ENCODE measurements at regions not wholly inside any gene's neighbourhood (a gene's known extent, or its start where the extent isn't known, plus 50 kb on each side); places are given as distances from the start of the nearest gene placed in this dataset.
A peak's percentile ranks its signal among the peaks of the same experiment; 100 is the strongest.
"Not testable (repeated sequence)": the region's sequence is repeated elsewhere in the genome, so short reads cannot be mapped to it uniquely, and the experiment has no call there.

- in situ Hi-C loops (cut with HindIII; ENCODE audit: low sequenced_read_pairs) = no loop called here
- no peak for DNase-seq (ENCODE audit: low spot score)
These were observed 905.4 kb upstream of the NDST4 start for GRCh38 chr4:116018831-116019230.

GRCh38 chr4:116016201-116016600, 902.8 kb upstream of the NDST4 start:
- no peak for DNase-seq (ENCODE audit: low spot score)
- in situ Hi-C loops (cut with HindIII; ENCODE audit: low sequenced_read_pairs) = no loop called here

DNA sequence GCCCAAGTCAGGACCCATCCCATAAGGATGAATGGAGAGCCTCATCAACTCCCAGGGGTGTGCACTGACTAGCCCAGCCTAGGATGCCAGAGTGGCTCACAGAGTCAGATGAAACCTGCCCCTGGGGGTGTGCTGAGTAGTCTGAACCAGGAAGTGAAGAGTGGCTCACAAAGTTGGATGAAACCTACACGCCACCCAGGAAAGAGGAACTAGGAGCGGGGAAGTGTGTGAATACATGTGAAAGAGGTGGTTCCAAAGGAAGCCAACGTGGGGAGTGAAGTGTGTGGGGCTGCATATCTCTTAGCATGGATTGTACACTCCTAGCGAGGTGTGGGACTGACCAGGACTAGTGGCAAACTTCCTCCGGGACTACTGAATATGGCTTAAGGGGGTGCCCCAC, 902.1 kb upstream of the NDST4 start:
- DNase-seq (ENCODE audit: low spot score) = no peak
- in situ Hi-C loops (cut with HindIII; ENCODE audit: low sequenced_read_pairs) = no loop called here

DNA sequence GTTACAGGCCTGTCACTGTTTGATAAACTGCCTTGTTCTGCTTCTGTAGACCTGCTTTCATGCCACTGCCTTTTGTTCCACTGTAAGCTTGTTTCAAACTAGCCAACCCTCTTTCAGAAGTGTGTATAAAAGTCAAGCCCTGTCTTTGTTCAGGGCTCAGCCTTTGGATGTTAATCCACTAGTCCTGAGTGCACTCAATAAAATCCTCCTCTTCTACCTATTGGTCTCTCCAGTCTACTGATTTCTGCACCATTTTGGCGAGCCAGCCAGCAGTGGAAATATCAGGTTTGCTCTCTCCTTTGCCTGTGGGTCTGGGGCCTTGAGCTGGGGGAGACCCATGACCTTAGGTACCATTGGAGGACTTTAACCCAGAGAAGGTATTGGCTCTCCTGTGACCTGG, 901.6 kb upstream of the NDST4 start:
- in situ Hi-C loops (cut with HindIII; ENCODE audit: low sequenced_read_pairs) = no loop called here
- no peak for DNase-seq (ENCODE audit: low spot score)

- in situ Hi-C loops (cut with HindIII; ENCODE audit: low sequenced_read_pairs) = no loop called here
- DNase-seq (ENCODE audit: low spot score) = no peak
These were observed 897.5 kb upstream of the NDST4 start for GRCh38 chr4:116010923-116011322.

- DNase-seq (ENCODE audit: low spot score) = no peak
- in situ Hi-C loops (cut with HindIII; ENCODE audit: low sequenced_read_pairs) = no loop called here
These were observed 892.3 kb upstream of the NDST4 start for GRCh38 chr4:116005806-116006088.

DNA sequence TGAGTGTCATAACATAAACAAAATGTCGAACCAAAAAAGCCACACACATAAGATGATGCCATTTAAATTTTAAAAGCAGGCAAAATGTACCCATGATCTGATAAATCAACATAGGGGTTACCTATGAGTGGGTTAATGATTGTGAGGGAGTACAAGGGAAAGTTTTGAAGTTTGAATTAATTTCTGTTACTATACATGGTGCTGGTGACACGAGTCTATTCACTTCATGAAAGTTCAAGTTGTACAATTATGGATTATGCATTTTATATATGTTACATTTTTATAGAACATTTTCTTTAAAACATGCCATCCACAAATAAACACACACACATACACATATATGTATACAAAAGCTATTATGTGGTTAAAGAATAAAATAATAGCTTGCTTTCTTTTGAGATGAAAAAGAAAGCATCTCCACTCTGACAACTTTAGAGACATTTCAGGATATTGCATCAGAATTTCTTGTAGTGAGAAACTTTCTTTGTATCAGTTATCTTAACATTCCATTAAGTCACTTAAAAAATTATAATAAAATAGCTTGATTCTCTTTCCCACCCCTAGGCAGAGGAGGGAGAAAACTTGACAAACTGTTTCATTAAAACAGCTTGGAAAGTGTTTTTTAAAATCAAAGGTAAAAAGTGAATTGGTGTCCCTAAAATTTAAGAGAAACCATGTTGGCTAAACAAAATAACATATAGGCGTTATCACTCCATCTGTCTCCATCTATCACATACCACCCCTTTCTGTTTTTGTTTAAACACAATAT, 891.8 kb upstream of the NDST4 start:
- DNase-seq (ENCODE audit: low spot score) = no peak
- in situ Hi-C loops (cut with HindIII; ENCODE audit: low sequenced_read_pairs) = no loop called here

DNA sequence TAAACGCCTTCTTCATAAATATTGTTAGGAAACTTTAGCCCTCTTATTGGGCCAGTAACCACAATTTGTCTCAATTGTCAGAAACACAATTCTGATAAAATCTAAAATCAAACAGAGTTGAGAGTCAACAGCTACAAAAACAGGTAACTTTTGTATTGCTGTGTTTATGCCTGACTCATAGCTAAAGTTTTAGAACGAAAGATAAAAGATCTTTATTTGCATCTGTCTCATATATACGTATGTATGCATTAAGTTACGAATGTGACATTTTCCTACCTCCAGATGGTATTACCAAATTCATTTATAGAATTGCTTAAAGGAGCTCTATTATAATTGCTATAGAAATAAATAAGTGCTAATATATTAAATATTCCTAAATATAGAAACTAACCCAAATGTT, 887.9 kb upstream of the NDST4 start:
- in situ Hi-C loops (cut with HindIII; ENCODE audit: low sequenced_read_pairs) = no loop called here
- DNase-seq (ENCODE audit: low spot score) = no peak

GRCh38 chr4:115986573-115986972, 873.2 kb upstream of the NDST4 start:
- in situ Hi-C loops (cut with HindIII; ENCODE audit: low sequenced_read_pairs) = no loop called here
- peak; percentile 5 for DNase-seq (ENCODE audit: low spot score)

GRCh38 chr4:115975421-115976001, 862.1 kb upstream of the NDST4 start:
- in situ Hi-C loops (cut with HindIII; ENCODE audit: low sequenced_read_pairs) = not testable (repeated sequence)

DNA sequence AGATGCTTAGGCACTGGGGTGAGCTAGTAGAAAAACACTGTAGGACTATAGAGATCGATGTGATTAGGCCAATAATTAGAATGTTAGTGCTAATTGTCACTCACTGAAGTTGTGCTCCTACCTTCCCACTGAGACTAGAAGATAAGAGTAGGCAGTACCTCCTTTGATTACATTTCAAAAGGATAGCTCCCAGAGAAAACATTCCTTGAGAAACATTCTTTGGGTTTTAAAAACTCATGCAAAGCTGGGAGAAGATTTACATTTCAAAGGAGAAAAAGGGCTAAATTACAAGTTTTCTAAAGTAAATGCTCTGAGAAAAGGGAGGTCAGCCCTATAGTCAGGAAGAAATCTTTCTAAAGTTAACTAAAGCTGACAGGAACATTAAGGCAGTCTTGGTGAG, 860.3 kb upstream of the NDST4 start:
- no peak for DNase-seq (ENCODE audit: low spot score)
- in situ Hi-C loops (cut with HindIII; ENCODE audit: low sequenced_read_pairs) = no loop called here

More at GRCh38 chr4:115975421-115976001, 862.1 kb upstream of the NDST4 start:
- not testable (repeated sequence) for DNase-seq (ENCODE audit: low spot score)

DNA sequence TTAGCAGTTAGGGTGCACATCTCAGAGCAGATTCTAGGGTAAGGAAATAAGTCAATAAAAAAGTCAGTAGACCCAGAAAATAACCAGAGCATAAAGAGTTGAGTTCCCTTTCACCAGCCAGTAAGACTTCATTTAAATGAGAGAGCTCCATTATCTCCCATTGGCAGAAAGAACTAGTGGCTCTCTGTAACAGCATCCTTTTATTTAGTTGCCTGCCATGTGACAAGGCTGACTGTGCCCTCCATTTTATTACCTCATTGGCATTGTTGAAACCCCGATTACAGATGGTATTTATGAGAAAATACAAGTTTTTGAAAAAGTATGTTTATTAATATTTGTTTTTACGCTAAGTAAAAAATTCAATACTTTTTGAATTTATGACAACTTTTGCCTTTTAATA, 859.5 kb upstream of the NDST4 start:
- DNase-seq (ENCODE audit: low spot score) = no peak
- in situ Hi-C loops (cut with HindIII; ENCODE audit: low sequenced_read_pairs) = no loop called here

- in situ Hi-C loops (cut with HindIII; ENCODE audit: low sequenced_read_pairs) = no loop called here
- no peak for DNase-seq (ENCODE audit: low spot score)
These were observed 857.4 kb upstream of the NDST4 start for GRCh38 chr4:115970859-115971258.

DNA sequence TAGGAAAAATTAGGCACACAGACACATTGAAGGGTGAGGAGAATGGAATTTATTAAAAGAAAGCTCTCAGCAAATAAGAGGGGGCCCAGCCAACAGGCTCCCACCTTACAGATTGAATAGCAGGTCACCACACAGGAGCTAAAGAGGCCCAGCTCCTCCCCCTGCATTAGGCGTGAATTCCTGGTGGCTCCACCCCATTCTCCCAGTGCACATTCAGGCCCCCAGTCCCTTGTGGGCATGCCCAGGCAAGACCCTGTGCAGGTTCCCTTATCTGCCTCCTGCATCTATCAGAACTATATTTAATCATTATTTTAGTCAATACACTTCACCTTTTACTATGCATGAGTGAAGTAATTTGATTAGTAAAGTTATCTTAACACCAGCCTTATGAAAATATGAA, 856.3 kb upstream of the NDST4 start:
- in situ Hi-C loops (cut with HindIII; ENCODE audit: low sequenced_read_pairs) = no loop called here
- DNase-seq (ENCODE audit: low spot score) = no peak

- in situ Hi-C loops (cut with HindIII; ENCODE audit: low sequenced_read_pairs) = no loop called here
These were observed 852.2 kb upstream of the NDST4 start for GRCh38 chr4:115965588-115965987.

DNA sequence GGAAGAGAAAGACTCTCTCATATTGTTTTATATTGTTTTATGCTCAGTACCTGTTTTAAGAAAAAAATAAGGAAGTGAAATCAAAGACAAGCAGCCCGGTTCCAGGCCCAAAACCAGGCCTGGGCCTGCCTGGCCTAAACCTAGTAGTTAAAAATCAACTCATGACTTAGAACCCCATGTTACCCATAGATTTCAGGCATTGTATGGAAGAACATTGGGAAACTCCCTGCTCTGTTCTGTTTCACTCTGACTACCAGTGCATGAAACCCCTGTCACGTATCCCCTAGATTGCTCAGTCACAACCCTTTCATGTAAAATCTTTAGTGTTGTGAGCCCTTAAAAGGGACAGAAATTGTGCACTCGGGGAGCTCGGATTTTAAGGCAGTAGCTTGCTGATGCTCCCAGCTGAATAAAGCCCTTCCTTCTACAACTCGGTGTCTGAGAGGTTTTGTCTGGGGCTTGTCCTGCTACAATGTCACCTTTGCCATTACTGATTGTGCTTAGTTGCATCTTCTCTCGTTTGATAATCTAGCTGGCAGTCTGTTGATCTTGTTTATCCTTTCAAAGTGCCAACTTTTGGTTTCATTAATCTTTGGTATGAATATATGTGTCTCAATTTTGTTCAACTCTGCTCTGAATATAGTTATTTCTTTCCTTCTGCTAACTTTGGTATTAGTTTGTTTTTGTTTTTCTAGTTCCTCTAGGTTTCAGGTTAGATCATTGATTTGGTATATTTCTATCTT, 842.8 kb upstream of the NDST4 start:
- DNase-seq (ENCODE audit: low spot score) = not testable (repeated sequence)

More at GRCh38 chr4:115965588-115965987, 852.2 kb upstream of the NDST4 start:
- DNase-seq (ENCODE audit: low spot score) = no peak

GRCh38 chr4:115950806-115951205, 837.4 kb upstream of the NDST4 start:
- DNase-seq (ENCODE audit: low spot score) = peak; percentile 73
- in situ Hi-C loops (cut with HindIII; ENCODE audit: low sequenced_read_pairs) = no loop called here

More for the DNA sequence above, 842.8 kb upstream of the NDST4 start:
- in situ Hi-C loops (cut with HindIII; ENCODE audit: low sequenced_read_pairs) = not testable (repeated sequence)

- DNase-seq (ENCODE audit: low spot score); in situ Hi-C loops (cut with HindIII; ENCODE audit: low sequenced_read_pairs): not testable (repeated sequence)
These were observed 836.7 kb upstream of the NDST4 start for GRCh38 chr4:115949974-115950743.

- peak; percentile 98 for DNase-seq (ENCODE audit: low spot score)
- in situ Hi-C loops (cut with HindIII; ENCODE audit: low sequenced_read_pairs) = no loop called here
These were observed 831.6 kb upstream of the NDST4 start for GRCh38 chr4:115945026-115945425.
